22Rv1 (cell line): ENCODE measurements at regions not wholly inside any gene's neighbourhood (a gene's known extent, or its start where the extent isn't known, plus 50 kb on each side); places are given as distances from the start of the nearest gene placed in this dataset.

Experiments used
- ZFX ChIP-seq: fragments of 450-650 bp; IDR thresholded peaks from 2 replicates; pipeline ENCODE4 v1.6.1; 2017; ENCODE audit warnings: antibody characterized with exemption, borderline replicate concordance
- TF ChIP-seq, protein P1 (sequence below): fragments of 450-650 bp; IDR thresholded peaks from 2 replicates; pipeline ENCODE4 v1.5.1; 2017; ENCODE audit warnings: mild to moderate bottlenecking

DNA sequence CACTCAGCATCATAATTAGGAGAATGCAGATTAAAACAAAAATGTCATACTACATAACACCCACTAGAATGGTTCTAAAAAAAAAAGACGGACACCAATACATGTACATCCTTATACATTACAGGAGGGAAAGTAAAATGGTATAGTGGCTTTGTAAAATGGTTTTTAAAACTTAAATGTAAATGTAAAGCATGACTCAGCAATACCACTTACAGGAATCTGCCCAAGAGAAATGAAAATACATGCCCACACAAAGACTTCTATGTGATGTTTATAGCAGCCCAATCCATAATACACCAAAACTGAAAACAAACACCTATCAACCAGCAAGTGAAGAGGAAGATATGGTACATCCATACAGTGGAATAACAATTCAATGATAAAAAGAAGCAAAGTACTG is 939.1 kb upstream of the ACO1 start:
- TF ChIP-seq, protein P1, sequence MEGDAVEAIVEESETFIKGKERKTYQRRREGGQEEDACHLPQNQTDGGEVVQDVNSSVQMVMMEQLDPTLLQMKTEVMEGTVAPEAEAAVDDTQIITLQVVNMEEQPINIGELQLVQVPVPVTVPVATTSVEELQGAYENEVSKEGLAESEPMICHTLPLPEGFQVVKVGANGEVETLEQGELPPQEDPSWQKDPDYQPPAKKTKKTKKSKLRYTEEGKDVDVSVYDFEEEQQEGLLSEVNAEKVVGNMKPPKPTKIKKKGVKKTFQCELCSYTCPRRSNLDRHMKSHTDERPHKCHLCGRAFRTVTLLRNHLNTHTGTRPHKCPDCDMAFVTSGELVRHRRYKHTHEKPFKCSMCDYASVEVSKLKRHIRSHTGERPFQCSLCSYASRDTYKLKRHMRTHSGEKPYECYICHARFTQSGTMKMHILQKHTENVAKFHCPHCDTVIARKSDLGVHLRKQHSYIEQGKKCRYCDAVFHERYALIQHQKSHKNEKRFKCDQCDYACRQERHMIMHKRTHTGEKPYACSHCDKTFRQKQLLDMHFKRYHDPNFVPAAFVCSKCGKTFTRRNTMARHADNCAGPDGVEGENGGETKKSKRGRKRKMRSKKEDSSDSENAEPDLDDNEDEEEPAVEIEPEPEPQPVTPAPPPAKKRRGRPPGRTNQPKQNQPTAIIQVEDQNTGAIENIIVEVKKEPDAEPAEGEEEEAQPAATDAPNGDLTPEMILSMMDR, result no peak
- no peak for TF ChIP-seq ZFX
